ENCODE measurements at regions not wholly inside any gene's neighbourhood (a gene's known extent, or its start where the extent isn't known, plus 50 kb on each side); places are given as distances from the start of the nearest gene placed in this dataset.
A peak's percentile ranks its signal among the peaks of the same experiment; 100 is the strongest.

DNA sequence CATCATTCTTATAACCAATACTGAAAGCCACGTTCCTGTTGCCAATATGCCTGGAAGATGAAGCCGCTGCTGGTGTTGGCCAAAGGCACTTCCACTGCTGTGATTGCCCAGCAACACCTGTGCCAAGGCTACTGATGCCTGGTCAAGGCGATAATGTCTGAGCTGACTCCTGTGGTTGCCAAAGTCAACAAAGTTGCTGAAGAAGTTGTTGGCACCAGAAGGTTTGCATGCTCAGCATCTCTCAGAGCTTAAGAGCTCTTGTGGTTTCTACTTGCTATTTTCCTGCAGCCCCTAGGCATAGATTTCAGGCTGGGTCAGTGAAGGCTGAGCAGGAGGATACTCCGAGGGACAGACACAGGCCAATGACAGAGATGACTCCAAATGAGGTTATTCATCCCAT lies 63.4 kb upstream of the RAB3GAP2 start:
- 0 out of 2 replicates have a peak overlapping the region, but pooled peaks have one; percentile 7 for H2BK15ac ChIP-seq (ENCODE audit: low read length)
- H2BK12ac ChIP-seq (ENCODE audit: low read depth, low read length) = peak overlapping the region; percentile 82
- peak overlapping the region; percentile 97 for H2BK120ac ChIP-seq (replicated peaks; ENCODE audit: low read depth, low read length)
- no peak overlapping the region for H2AFZ ChIP-seq (ENCODE audit: low read length)
- DNase-seq (ENCODE audit: low read depth in 1 of 2, low spot score in 2 of 2) (no peak), FAIRE-seq (no peak)
- H4K5ac ChIP-seq (ENCODE audit: insufficient read length, low read depth, low read length) = peak overlapping the region; percentile 48
- peak overlapping the region; percentile 99 for H4K91ac ChIP-seq (replicated peaks; ENCODE audit: insufficient read length, low read length)
- no peak overlapping the region for H3K23ac ChIP-seq (ENCODE audit: insufficient read length)
- no peak overlapping the region for H3K9ac ChIP-seq (replicated peaks in 1 of 4; ENCODE audit: extremely low read depth in 1 of 4, low read depth in 3 of 4, low read length in 3 of 4)
- H3K4me1 ChIP-seq (replicated peaks in 1 of 4; ENCODE audit: control insufficient read depth in 3 of 4, insufficient read depth in 4 of 4, low read length in 3 of 4) = peaks cover 2 to 20% (median 12%) of the 10 kb centered on the region in 4 experiments; a peak in 6 of 7 replicates
- CTCF ChIA-PET (ENCODE audit: partially characterized antibody) = interaction anchor here (1.2 to 3.2 kb wide), 6 partner anchors 8 to 214 kb away, joined by 3 to 19 read pairs (median 4); no protein-coding TSS in a partner anchor
- peak overlapping the region; percentile 54 for H3K14ac ChIP-seq (ENCODE audit: insufficient read length)
- no peaks in the 10 kb centered on the region for H3K36me3 ChIP-seq (ENCODE audit: control insufficient read depth in 2 of 4, insufficient read depth in 4 of 4, low read length in 3 of 4)
- no peak overlapping the region for H4K8ac ChIP-seq (ENCODE audit: extremely low read depth, insufficient read depth, low read length)
- H2AK5ac ChIP-seq (ENCODE audit: low read depth, low read length) = peak overlapping the region; percentile 75; the same call in 1 of the 2 replicates
- H2BK5ac ChIP-seq (ENCODE audit: low read depth, low read length) = peak overlapping the region; percentile 88; the same call in 1 of the 2 replicates
- peak overlapping the region; percentile 69 for H3K4ac ChIP-seq (replicated peaks; ENCODE audit: insufficient read length, low read depth, low read length)
- no peaks in the 10 kb centered on the region for H3K9me3 ChIP-seq (ENCODE audit: insufficient read depth in 2 of 2, low read depth in 1 of 2, low read length in 1 of 2)
- H3K27ac ChIP-seq (ENCODE audit: low read depth, low read length) = 0 out of 2 replicates have a peak overlapping the region, but pooled peaks have one; percentile 8
- POLR2A ChIA-PET (ENCODE audit: partially characterized antibody) = interaction anchor here (1.5 to 1.7 kb wide), 2 partner anchors 8 to 34 kb away, joined by 4 to 5 read pairs; no protein-coding TSS in a partner anchor
- no peak for TF ChIP-seq CEBPB (IDR thresholded peaks at IDR 0.05; ENCODE audit: low read depth, low read length)
- no peak for TF ChIP-seq CBX5 (IDR thresholded peaks at IDR 0.05; ENCODE audit: low read depth, low read length)
- H3K4me3 ChIP-seq (ENCODE audit: extremely low read depth in 1 of 4, insufficient read depth in 2 of 4, low read depth in 3 of 4, low read length in 4 of 4) = no peak overlapping the region
- no peaks in the 10 kb centered on the region for H4K20me1 ChIP-seq (replicated peaks in 1 of 2; ENCODE audit: control insufficient read depth in 1 of 2, insufficient read depth in 2 of 2, low read length in 2 of 2)
- no peak overlapping the region for H3K4me2 ChIP-seq (ENCODE audit: insufficient read depth in 1 of 2, low read depth in 2 of 2, low read length in 2 of 2)
- 93% methylated on average over 4 of the region's 4 CpGs; no CpG with 5 or more reads in 1 of the 2 experiments for WGBS, 2 experiments (ENCODE audit: extremely low coverage in 1 of 2, insufficient coverage in 1 of 2, insufficient read length in 1 of 2, insufficient replicate concordance in 2 of 2, low coverage in 1 of 2, low lambda C conversion rate in 2 of 2, missing lambda C conversion rate in 1 of 2)
- H3K56ac ChIP-seq (replicated peaks; ENCODE audit: insufficient read length, low read depth, low read length) = no peak overlapping the region
- H3K23me2 ChIP-seq (ENCODE audit: low read depth, low read length) = no peaks in the 10 kb centered on the region
- H2BK20ac ChIP-seq (ENCODE audit: low read length) = peak overlapping the region; percentile 88
- no peaks in the 10 kb centered on the region for H3K27me3 ChIP-seq (replicated peaks in 1 of 4; ENCODE audit: control insufficient read depth in 3 of 4, extremely low read depth in 1 of 4, insufficient read depth in 3 of 4, low read length in 3 of 4)
- H3K79me1 ChIP-seq (ENCODE audit: low read depth, low read length) = no peaks in the 10 kb centered on the region
- no peaks in the 10 kb centered on the region for H3K79me2 ChIP-seq (ENCODE audit: control insufficient read depth in 1 of 2, insufficient read depth in 2 of 2, low read length in 2 of 2)
- peak overlapping the region; percentile 64; the same call in 1 of the 2 replicates for H3K18ac ChIP-seq (ENCODE audit: extremely low read depth, low read length)

Data from H1 (cell line).